GM23338 (cell line): ENCODE measurements at regions not wholly inside any gene's neighbourhood (a gene's known extent, or its start where the extent isn't known, plus 50 kb on each side); places are given as distances from the start of the nearest gene placed in this dataset.

ENCODE experiments used
- CREB1 ChIP-seq: fragments of 250-450 bp; sonication (Bioruptor Pico); IDR thresholded peaks from 2 replicates; pipeline ENCODE4 v1.5.0; 2020; ENCODE audit warnings: low read depth, mild to moderate bottlenecking, moderate library complexity
- EZH2 ChIP-seq: fragments of 200-600 bp; sonication (generic); IDR thresholded peaks from one replicate; pipeline ENCODE4 v1.8.0; 2017; ENCODE audit warnings: antibody characterized with exemption, mild to moderate bottlenecking, low read depth; ENCODE audit not compliant: unreplicated experiment
- EZH2phosphoT487 ChIP-seq: fragments of 200-600 bp; sonication (generic); IDR thresholded peaks from one replicate; pipeline ENCODE4 v1.8.1; 2018; ENCODE audit warnings: antibody characterized with exemption; ENCODE audit not compliant: unreplicated experiment
- JUNB ChIP-seq: IDR thresholded peaks from one replicate; pipeline ENCODE4 v1.6.1; 2016; ENCODE audit warnings: antibody characterized with exemption; ENCODE audit not compliant: unreplicated experiment
- POLR2AphosphoS5 ChIP-seq: IDR thresholded peaks from 2 replicates; pipeline ENCODE4 v1.6.1; 2016; ENCODE audit warnings: antibody characterized with exemption, low read depth
- ZNF114 ChIP-seq: fragments of 250-450 bp; sonication (Bioruptor Pico); IDR thresholded peaks from 2 replicates; pipeline ENCODE4 v1.5.0; 2020; ENCODE audit warnings: mild to moderate bottlenecking, moderate library complexity
- TF ChIP-seq, protein P1 (sequence below), 2 experiments: fragments of 200-600 bp in 1 of 2; sonication (generic) in 1 of 2; conservative IDR thresholded peaks; 2 replicates each; pipeline versions ENCODE4 v1.5.1 to v1.6.1; 2016 to 2017; ENCODE audit warnings: antibody characterized with exemption in 2 of 2, low read depth in 2 of 2, mild to moderate bottlenecking in 2 of 2, moderate library complexity in 1 of 2
- TF ChIP-seq, protein P2 (sequence below): IDR thresholded peaks from 2 replicates; pipeline ENCODE4 v1.6.1; 2016; ENCODE audit warnings: antibody characterized with exemption
- TF ChIP-seq, protein P3 (sequence below): IDR thresholded peaks from one replicate; pipeline ENCODE4 v1.6.1; 2018; ENCODE audit warnings: antibody characterized with exemption; ENCODE audit not compliant: unreplicated experiment

DNA sequence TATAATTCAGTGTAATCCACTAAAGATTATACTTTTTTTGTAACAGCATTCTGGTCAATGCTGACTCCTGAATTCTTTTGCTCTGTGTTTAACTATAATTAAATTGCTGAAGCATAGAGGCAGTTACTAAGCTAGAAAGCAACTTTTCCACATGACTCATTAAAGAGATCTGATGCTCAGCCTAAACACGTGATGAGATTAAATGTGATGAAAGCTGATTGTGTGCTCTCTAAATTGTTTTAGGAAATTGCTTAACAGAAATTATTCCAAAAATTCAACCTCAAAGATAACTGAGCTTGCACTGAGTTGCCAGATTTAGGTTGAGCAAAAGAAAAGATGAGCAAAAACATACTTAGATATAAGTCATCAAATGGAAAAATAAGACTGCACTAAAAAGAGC is 1033.6 kb downstream of the FAM181B start:
- TF ChIP-seq, protein P1, sequence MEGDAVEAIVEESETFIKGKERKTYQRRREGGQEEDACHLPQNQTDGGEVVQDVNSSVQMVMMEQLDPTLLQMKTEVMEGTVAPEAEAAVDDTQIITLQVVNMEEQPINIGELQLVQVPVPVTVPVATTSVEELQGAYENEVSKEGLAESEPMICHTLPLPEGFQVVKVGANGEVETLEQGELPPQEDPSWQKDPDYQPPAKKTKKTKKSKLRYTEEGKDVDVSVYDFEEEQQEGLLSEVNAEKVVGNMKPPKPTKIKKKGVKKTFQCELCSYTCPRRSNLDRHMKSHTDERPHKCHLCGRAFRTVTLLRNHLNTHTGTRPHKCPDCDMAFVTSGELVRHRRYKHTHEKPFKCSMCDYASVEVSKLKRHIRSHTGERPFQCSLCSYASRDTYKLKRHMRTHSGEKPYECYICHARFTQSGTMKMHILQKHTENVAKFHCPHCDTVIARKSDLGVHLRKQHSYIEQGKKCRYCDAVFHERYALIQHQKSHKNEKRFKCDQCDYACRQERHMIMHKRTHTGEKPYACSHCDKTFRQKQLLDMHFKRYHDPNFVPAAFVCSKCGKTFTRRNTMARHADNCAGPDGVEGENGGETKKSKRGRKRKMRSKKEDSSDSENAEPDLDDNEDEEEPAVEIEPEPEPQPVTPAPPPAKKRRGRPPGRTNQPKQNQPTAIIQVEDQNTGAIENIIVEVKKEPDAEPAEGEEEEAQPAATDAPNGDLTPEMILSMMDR (conservative IDR thresholded peaks at IDR 0.05; ENCODE audit: low read depth in 2 of 2): no peak
- TF ChIP-seq EZH2 (no peak), EZH2phosphoT487 (no peak), POLR2AphosphoS5 (no peak), JUNB (no peak), CREB1 (CRISPR knock-in tag) (no peak), ZNF114 (CRISPR knock-in tag) (no peak)
- TF ChIP-seq, protein P2, sequence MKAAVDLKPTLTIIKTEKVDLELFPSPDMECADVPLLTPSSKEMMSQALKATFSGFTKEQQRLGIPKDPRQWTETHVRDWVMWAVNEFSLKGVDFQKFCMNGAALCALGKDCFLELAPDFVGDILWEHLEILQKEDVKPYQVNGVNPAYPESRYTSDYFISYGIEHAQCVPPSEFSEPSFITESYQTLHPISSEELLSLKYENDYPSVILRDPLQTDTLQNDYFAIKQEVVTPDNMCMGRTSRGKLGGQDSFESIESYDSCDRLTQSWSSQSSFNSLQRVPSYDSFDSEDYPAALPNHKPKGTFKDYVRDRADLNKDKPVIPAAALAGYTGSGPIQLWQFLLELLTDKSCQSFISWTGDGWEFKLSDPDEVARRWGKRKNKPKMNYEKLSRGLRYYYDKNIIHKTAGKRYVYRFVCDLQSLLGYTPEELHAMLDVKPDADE: no peak
- TF ChIP-seq, protein P3, sequence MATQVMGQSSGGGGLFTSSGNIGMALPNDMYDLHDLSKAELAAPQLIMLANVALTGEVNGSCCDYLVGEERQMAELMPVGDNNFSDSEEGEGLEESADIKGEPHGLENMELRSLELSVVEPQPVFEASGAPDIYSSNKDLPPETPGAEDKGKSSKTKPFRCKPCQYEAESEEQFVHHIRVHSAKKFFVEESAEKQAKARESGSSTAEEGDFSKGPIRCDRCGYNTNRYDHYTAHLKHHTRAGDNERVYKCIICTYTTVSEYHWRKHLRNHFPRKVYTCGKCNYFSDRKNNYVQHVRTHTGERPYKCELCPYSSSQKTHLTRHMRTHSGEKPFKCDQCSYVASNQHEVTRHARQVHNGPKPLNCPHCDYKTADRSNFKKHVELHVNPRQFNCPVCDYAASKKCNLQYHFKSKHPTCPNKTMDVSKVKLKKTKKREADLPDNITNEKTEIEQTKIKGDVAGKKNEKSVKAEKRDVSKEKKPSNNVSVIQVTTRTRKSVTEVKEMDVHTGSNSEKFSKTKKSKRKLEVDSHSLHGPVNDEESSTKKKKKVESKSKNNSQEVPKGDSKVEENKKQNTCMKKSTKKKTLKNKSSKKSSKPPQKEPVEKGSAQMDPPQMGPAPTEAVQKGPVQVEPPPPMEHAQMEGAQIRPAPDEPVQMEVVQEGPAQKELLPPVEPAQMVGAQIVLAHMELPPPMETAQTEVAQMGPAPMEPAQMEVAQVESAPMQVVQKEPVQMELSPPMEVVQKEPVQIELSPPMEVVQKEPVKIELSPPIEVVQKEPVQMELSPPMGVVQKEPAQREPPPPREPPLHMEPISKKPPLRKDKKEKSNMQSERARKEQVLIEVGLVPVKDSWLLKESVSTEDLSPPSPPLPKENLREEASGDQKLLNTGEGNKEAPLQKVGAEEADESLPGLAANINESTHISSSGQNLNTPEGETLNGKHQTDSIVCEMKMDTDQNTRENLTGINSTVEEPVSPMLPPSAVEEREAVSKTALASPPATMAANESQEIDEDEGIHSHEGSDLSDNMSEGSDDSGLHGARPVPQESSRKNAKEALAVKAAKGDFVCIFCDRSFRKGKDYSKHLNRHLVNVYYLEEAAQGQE: no peak
